ES-I3 (cell line): ENCODE measurements at regions not wholly inside any gene's neighbourhood (a gene's known extent, or its start where the extent isn't known, plus 50 kb on each side); places are given as distances from the start of the nearest gene placed in this dataset.
"Not testable (repeated sequence)": the region's sequence is repeated elsewhere in the genome, so short reads cannot be mapped to it uniquely, and the experiment has no call there.

Experiments used
- H3K36me3 ChIP-seq: 2 replicates; pipeline ENCODE4 v1.6.1; 2013; ENCODE audit warnings: mild to moderate bottlenecking, low read length, control low read depth, moderate library complexity; ENCODE audit not compliant: insufficient read depth
- H3K4me1 ChIP-seq: 2 replicates; pipeline ENCODE4 v1.6.1; 2013; ENCODE audit warnings: mild to moderate bottlenecking, control low read depth, low read length; ENCODE audit not compliant: insufficient read depth
- H3K9ac ChIP-seq: 2 replicates; pipeline ENCODE4 v1.6.1; 2013; ENCODE audit warnings: low read depth, mild to moderate bottlenecking, low read length, moderate library complexity
- H3K9me3 ChIP-seq: 2 replicates; pipeline ENCODE4 v1.6.1; 2013; ENCODE audit warnings: mild to moderate bottlenecking, low read length, moderate library complexity; ENCODE audit not compliant: control insufficient read depth, insufficient read depth

DNA sequence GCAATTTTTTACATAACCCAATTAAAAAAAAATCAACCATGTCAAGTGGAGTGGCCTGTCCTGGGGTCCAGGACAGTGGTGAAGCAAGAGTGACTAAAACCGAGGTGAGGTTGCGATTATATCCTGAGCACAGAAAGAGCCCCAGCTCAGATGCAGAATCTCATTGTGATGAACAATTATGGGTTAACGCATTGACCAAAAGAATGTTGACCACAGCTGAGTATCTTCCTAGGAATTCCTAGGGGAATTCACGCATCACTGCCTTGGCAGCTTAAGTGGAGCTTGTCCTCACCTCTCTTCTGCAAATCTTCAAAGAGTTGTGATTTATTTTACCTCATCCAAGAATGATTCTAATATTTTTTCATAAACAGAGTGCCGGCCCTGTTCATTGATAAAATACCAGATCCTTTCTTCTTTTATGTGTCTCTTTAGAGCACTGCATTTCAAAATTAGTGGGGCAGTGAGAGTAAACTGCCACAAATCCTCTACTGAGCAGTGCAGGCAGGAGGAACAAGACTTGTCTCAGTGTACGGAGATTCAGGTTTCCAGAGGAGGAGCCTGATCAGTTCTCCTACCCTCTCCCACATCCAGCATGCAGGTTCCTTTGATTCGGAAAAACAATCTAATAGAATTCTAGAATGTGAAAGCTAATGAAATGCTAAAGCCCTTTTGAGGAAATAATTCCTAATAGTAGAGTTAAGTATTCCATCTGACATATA, 60.1 kb upstream of the ZNF184 start:
- Histone ChIP-seq H3K4me1 (no peaks in the 10 kb centered on the region), H3K36me3 (no peaks in the 10 kb centered on the region), H3K9me3 (no peaks in the 10 kb centered on the region), H3K9ac (no peak overlapping the region)

- no peaks in the 10 kb centered on the region for H3K36me3 ChIP-seq
- H3K9me3 ChIP-seq = no peaks in the 10 kb centered on the region
Observed at GRCh38 chr6:27531772-27532459, 59.0 kb upstream of the ZNF184 start.

GRCh38 chr6:27529796-27530195, 56.9 kb upstream of the ZNF184 start:
- H3K9ac ChIP-seq, H3K4me1 ChIP-seq, H3K36me3 ChIP-seq, H3K9me3 ChIP-seq: not testable (repeated sequence)

More at GRCh38 chr6:27531772-27532459, 59.0 kb upstream of the ZNF184 start:
- Histone ChIP-seq H3K4me1 (no peaks in the 10 kb centered on the region), H3K9ac (no peak overlapping the region)

- Histone ChIP-seq H3K4me1 (no peaks in the 10 kb centered on the region), H3K9ac (no peak overlapping the region), H3K36me3 (no peaks in the 10 kb centered on the region), H3K9me3 (no peaks in the 10 kb centered on the region)
Observed at GRCh38 chr6:27528714-27529113, 55.8 kb upstream of the ZNF184 start.
